ENCODE measurements at regions not wholly inside any gene's neighbourhood (a gene's known extent, or its start where the extent isn't known, plus 50 kb on each side); places are given as distances from the start of the nearest gene placed in this dataset.

DNA sequence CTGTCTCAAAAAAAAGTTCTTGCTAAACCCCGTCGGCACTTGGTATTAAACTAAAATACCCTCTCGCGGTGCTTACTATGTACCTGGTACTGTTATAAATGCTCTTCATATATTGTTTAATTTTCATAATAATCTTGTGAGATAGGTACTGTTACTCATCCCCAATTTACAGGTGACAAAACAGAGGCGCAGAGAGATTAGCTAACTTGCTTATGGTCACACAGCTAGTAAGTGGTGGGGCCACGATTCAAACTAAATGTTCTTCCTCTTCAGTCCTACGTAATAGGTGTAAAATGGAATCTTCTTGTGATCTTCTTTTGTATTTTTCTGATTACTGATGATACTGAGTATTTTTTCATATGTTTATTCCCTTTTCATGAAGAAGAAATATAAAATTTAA is 51.3 kb downstream of the TET3 start:
- no peak for DNase-seq

DNA sequence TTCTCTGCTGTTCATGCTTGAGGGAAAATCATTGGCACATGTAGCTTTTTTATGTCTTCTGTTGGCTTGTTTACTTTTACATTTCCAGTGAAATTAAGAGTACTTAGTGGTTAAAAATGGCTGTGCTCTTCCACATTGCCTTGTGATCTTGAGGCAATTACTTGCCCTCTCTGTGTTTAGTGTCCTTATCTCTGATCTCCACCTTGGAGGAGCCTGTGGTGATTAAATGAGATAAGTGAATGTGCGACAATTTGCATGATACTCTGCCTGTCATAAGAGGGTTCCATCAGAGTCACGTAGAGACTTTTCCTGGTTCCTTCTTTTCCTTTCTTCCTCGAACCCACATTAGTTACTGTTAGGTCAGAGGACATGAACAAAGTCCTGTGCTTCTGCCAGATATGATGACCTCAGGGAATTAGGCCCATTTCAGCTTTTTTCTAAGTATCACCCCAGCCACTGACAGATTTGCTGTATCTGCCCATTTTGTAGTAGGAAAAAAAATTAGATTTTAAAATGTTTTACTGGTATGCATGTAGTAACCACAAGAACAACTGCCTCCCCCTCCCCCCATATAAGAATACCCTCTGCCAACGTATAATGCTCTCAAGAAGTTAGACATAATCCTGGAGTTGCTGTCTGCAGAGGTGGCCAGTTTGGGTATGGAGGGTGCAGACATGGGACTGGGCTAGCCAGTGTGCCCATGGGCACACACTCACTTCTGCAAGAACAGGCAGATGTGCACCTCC is 51.9 kb downstream of the TET3 start:
- no peak for DNase-seq

DNA sequence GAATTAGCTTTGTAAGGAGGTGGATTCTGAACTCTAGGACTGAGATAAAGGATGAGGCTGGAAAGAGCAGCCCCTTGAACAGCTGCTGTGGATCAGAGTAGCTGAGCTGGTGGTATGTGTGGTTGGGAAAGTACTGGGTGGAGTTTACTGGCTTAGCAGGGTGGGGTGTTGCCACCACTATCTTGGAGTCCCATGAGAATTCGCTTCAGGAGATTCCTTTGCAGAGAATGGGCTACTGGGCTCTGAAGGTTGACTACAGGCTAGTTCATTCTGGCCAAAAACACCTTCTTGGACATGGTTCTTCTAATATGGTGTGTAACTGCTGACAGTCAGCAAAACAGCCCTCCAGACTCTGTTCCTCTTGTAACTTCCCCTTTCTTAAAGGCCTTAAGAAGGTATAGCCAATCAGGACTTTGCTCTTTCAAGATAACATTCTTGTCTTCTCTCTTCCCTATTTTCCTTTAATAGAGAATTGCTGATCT is 52.7 kb downstream of the TET3 start:
- no peak for DNase-seq

DNA sequence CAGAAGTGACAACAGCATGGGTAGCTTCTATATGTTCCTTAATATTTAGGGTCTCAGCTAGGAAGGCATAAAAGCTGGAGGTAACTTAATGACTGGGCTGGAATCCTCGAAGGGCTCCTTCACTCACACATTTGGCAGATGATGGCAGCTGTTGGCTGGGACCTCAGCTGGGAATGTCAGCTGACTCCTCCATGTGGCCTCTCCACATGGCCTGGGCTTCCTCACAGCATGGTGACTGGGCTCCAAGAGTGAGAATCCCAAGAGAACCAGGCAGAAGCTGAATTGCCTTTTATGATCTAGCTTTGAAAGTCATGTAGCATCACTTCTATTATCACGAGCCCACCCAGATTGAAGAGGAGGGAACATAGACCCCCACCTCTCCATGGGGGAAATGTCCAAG is 54.9 kb downstream of the TET3 start:
- DNase-seq = no peak

DNA sequence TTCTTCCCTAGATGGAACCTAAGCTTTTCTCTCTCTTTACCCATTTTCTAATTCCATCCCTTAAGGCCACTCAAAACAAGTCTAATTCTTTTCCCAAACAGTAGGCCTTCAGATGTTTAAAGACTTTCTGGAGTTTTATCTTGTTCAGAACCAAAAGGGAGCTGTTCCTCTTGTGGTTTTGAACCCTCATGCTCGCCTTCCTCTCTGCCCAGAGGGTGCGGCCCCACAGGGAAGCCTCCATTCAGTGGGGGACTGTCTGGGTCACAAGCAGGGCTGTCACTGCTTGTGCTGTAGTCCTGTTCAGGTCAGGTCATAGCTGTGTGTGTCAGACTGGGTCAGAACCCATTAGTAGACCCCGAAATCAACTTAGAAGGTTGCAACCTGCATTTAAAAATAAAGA is 56.5 kb downstream of the TET3 start:
- DNase-seq = no peak

DNA sequence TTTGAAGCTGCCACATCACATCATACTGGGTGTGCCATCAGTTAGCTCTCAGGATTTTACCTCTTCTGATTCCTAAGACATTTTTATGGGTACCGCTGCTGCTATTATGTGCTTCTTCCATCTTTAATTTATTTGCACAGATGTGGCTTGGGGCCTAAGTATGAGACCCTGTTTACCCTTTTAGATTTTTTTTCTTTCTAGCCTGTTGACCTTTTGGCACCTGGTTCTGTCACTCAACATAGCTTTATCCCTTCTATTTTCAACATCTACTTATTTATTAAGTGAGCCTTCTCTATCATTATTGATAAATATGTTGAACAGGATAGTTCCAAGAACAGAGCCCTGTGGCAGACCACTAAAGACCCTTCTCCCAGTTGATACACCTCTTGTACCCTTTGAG is 57.0 kb downstream of the TET3 start:
- no peak for DNase-seq

DNA sequence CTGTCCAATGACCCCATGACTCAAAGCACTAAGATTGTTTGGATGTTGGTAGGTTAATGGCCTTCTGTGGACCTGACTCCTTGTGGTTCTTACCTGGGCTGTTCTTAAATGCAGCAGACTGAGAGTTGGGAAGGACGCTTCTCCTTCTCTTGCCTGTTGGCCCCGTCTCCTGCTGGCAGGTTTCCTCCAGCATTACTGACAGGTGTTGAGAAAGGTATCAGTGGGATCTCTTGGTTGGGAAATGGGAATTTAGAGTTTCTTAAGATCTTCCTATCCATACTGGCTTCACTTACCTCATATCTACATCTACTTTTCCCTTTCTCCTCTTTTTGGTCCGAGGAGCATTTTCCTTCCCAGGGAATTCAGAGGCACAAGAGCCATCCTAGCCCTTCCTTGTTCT is 57.9 kb downstream of the TET3 start:
- no peak for DNase-seq

DNA sequence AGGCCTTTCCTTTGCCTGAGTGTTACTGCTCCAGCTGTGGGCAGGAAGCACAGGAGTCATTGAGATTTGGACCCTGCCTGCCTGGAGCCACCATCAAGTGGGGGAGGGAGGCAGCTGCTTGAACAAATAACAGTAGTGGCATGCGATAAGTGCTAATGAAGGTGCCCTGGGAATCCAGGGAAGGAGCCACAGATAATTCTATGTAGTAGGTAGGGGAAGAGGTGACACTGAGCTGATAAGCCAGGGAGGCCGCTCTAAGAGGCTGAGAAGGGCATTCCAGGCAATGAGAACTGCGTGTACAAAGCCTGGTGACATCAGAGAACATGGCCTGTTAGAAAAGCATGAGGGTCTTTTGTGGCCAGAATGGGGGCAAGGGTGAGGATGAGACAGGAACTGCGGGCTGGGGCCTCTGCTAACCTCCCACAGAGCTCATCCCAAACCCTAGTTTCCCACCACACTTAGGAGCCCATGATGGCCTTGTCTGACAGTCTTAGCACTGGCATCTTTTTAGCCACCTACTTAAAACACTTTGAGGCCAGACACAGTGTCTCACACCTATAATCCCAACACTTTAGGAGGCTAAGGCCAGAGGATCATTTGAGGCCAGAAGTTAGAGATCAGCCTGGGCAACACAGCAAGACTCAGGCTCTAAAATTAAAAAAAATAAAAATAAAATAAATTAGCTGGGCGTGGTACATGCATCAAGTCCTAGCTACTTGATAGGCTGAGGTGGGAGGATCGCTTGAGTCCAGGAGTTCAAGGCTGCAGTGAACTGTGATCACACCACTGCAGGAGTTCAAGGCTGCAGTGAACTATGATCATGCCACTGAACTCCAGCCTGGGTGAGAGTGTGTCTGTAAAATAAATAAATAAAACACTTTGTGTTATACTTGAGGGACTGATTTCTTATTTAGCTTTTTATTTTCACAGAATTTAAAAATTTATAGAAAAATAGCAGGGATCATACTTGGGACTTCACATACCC is 58.9 kb downstream of the TET3 start:
- no peak for DNase-seq

DNA sequence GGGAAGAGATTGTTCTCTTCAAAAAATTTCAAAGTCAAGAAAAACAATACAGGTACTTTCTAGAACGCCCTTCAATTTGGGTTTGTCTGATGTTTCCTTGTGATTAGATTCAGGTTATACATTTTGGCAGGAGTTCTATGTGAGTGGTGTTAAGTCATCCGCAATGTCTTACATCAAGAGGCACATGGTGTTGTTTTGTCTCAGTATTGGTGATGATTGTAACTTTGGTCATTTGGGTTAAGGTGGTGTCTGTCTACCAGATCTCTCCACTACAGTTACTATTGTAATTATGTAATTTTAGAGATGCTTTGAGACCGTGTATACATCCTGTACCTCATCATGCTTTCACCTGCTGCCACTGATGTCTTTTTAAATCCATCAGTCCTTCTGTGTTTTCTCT is 60.3 kb downstream of the TET3 start:
- DNase-seq = no peak

DNA sequence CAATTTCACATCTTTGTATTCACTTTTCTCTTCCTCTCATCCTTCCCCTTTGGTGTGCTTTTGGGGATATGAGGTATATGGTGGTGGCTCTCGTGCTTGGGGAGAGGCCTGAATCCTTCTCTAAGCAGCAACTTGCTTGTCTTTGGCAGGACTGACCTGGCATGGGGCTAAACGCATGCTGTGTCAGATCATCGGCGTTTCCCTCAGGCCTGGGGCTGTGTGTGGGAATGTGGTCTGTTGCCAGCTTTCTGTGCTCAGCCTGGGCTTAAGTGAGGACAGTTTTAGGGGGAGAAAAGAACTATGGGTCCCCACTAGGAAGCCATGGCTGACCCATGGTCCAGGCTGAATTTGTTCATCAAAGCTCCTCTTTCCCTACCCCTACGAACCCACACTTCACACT is 60.7 kb downstream of the TET3 start:
- no peak for DNase-seq

DNA sequence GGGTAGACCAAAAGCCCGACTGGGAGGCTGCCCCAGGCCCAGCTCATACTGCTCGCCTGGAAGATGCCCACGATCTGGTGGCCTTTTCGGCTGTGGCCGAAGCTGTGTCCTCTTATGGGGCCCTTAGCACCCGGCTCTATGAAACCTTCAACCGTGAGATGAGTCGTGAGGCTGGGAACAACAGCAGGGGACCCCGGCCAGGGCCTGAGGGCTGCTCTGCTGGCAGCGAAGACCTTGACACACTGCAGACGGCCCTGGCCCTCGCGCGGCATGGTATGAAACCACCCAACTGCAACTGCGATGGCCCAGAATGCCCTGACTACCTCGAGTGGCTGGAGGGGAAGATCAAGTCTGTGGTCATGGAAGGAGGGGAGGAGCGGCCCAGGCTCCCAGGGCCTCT is 61.7 kb downstream of the TET3 start:
- no peak for DNase-seq

DNA sequence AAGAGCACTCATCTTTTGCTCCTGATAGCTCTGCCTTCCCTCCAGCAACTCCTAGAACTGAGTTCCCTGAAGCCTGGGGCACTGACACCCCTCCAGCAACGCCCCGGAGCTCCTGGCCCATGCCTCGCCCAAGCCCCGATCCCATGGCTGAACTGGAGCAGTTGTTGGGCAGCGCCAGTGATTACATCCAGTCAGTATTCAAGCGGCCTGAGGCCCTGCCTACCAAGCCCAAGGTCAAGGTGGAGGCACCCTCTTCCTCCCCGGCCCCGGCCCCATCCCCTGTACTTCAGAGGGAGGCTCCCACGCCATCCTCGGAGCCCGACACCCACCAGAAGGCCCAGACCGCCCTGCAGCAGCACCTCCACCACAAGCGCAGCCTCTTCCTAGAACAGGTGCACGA is 62.4 kb downstream of the TET3 start:
- no peak for DNase-seq

DNA sequence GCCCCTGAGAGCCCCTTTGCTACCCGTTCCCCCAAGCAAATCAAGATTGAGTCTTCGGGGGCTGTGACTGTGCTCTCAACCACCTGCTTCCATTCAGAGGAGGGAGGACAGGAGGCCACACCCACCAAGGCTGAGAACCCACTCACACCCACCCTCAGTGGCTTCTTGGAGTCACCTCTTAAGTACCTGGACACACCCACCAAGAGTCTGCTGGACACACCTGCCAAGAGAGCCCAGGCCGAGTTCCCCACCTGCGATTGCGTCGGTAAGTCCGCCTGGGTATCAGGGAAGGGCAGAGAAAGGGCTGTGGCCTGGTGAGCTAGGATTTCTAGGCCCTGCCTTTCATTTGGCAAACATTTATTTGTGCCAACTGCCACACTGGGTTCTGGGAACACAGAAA is 63.4 kb downstream of the TET3 start:
- no peak for DNase-seq

DNA sequence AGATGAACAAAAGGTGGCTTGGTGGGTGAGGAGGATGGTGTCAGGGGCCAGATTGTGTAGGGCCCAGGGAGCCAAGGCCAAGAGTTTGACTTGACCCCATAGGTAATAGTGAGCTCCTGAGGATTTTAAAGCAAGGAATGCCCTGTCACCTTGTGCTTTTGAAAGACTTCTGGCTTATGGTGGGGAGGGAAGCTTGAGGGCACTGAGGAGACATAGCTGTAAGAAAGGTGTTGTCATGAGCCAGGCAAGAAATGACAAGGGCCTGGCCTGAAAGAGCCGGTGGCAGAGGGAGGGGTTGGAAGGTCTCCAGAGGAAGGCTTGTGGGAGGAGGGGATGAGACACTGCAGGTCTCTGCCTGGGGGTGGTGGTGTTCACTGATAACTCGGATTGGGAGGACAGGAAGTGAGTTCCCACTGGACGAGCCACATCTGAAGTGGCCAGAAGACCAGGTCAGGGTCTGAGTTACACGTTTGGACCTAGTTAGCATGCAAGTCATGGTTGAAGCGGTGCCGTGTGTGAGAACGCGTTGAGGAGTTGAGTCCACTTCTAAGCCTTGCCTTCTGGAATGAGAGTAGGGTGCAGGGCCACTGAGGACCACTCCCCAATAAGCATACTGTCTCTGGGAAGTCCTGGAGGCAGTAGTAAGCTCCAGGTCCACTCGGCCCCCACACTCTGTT is 64.3 kb downstream of the TET3 start:
- no peak for DNase-seq

DNA sequence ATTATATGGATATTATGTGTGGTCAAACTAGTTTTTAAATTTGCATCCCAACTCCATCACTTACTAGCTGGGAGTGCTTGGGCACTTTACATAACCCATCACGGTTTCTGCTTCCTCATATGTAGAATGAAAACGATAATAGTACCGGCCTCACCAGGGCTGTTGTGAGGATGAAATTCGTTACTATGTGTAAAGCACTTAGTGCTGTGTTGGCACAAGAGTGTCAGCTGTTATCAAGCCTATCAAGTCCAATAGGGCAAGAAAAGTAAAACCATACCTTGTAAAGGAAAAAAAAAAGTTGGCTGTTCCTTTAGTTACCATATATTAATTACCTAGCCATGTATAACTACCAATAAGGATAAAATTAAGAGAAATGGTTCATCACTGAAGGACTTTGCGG is 65.4 kb downstream of the TET3 start:
- no peak for DNase-seq

DNA sequence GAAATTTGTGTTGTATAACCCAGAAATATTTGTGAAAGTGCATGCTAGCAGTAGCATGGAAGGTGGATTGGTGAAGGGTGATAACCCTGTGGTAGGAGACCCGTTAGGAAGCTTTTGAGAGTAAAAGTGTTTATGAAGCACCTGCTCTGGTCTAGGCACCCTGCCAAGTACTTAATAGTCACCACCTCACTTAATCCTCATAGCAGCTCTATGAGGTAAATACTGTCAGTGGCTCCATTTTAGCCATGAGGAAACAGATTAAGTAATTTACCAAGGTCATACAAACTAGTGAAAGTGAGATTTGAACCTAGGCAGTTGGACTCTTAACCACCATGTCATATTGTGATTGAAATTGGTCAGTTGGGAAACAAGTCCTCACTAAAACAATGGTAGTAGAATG is 66.8 kb downstream of the TET3 start:
- no peak for DNase-seq

DNA sequence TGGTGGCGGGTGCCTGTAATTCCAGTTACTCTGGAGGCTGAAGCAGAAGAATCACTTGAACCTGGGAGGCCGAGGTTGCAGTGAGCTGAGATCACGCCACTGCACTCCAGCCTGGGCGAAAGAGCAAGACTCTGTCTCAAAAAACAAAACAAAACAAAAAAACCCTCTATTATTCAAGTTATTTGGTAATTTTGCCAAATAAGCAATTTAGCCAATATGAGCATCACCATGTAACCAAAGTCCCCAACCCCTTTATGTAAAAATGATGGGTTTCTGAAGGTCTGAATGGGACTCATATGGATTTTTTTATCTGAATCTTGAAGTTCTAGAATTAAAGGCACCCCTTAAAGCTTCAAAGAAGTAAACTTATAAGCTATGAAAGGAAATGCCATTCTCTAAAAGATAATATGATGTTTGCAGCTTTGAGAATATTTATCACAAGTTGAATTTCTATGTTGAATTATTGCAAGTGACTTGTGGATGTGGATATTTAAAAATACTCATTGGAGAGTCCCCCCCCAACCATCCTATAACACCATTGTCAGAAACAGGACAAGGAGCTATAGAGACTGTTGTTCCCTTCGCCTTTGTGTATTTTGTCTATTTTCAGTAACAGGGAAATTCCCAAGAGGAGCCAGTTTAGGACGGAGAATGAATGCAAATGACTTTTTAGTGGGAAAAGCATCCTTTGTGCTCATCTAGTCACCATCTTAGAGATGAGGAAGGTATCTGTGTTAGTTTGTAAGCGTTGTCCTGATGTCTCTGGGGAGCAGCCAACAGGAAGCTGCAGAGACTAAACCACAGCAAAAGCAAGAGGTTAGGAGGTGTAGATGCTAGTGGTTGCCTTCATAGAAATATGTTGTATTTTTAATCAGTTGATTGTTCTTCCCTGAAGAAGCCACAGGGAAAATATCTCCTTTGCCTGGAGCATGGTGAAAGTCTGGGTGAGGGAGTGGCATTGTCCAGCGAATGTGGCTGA is 68.3 kb downstream of the TET3 start:
- DNase-seq = peak in 2 of 5 donors; percentile 14 to 17

DNA sequence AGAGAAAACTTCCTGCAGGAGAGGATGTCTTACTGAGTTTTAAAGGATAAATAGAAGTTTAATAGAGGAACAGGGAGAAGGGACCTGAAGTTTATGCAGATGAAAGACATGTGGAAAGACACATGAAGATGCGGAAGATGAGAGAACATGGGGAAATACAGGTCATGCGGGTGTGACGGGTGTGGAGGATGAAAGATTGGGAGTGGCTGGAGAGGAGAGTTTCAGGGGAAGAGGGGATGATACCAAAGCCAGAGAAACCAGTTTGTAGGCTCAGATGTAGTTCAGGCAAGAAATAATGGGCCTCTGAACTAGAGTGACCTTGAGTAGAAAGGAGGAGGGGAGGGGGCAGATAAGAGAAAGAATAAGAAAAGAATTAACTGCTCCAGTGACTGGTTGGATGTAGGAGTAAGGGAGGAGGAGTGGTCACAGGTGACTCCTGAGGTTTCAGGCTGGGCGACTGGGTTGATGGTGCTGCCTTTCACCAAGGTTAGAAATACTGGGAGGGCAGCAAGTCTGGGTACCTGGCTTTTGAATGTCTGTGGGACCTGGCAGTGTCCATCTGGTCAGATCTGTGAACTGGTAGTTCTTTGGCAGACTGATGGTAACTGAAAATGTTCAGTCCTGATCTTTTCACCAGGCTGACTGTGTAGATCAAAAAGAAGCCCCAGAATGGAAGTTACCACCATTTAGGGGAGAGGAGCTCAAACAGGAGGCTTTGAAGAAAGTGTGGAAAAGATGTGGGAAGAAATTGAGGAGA is 69.4 kb downstream of the TET3 start:
- DNase-seq = no peak

DNA sequence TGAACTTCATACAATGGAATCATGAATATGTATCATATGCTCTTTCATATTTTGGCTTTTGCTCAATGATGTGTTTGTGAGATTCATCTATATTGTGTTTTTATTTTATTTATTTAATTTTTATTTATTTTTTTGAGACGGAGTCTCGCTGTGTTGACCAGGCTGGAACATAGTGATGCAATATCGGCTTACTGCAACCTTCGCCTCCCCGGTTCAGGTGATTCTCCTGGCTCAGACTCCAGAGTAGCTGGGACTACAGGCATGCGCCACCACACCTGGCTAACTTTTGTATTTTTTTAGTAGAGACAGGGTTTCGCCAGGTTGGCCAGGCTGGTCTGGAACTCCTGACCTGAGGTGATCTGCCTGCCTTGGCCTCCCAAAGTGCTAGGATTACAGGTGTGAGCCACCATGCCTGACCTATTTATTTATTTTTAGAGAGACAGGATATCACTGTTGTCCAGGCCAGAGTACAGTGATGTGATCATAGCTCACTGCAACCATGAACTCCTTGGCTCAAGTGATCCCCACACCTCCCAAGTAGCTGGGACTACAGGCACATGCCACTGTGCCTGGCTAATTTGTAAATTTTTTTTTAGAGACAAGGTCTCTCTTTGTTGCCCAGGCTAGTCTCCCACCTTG is 74.5 kb downstream of the TET3 start:
- DNase-seq = no peak

DNA sequence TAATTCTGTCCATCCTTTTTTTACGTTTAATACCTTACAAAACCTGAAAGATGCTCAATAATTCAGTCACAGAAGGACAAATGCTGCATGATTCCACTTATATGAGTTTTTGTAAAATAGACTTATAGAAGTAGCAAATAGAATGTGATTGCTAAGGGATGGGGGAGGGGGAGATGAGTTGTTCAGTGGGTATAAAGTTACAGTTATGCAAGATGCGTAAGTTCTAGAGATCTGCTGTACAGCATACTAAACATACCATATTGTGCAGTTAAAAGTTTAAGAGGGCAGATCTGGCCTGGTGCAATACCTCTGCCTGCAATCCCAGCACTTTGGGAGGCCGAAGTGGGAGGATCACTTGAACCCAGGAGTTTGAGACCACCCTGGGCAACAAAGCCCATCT is 78.8 kb downstream of the TET3 start:
- no peak for DNase-seq

DNA sequence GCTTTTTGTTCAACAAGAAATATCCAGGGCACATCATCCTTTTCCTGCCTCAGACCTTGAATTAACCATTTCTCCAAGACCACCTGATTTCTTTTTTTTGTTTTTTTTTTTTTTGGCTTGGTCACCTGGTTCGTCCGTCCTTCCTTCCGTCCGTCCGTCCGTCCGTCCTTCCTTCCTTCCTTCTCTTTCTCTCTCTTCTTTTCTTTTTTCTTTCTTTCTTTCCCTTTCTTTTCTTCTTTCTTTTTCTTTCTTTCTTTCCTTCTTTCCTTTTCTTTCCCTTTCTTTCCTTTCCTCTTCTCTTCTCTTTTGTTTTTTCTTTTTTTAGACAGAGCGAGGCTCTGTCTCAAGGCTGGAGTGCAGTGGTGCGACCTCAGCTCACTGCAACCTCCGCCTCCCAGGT is 80.7 kb downstream of the TET3 start:
- DNase-seq = no peak
